CD4-positive, alpha-beta T cell treated with Interleukin-6 for 4 hours (primary cell): ENCODE measurements at regions not wholly inside any gene's neighbourhood (a gene's known extent, or its start where the extent isn't known, plus 50 kb on each side); places are given as distances from the start of the nearest gene placed in this dataset.

Source experiments
- DNase-seq: peaks from one replicate; pipeline ENCODE4 v3.0.0-alpha.2; 2020; ENCODE audit warnings: mixed read lengths

- DNase-seq: no peak
Measured at GRCh38 chr14:22412926-22413411, 176.1 kb downstream of the DAD1 start.

- no peak for DNase-seq
Measured at GRCh38 chr14:22411398-22412055, 177.5 kb downstream of the DAD1 start.

GRCh38 chr14:22410497-22410896 is 178.5 kb downstream of the DAD1 start:
- DNase-seq: no peak

- DNase-seq: no peak
Measured at GRCh38 chr14:22409006-22409405, 180.0 kb downstream of the DAD1 start.

- DNase-seq: no peak
Measured at GRCh38 chr14:22408547-22408946, 180.5 kb downstream of the DAD1 start.

GRCh38 chr14:22407033-22407432 is 182.0 kb downstream of the DAD1 start:
- DNase-seq: no peak

- DNase-seq: no peak
Measured at GRCh38 chr14:22405201-22405600, 183.8 kb downstream of the DAD1 start.

- no peak for DNase-seq
Measured at GRCh38 chr14:22403296-22403695, 185.7 kb downstream of the DAD1 start.

- DNase-seq: no peak
Measured at GRCh38 chr14:22400655-22401259, 188.3 kb downstream of the DAD1 start.

- no peak for DNase-seq
Measured at GRCh38 chr14:22399776-22400175, 189.2 kb downstream of the DAD1 start.

- DNase-seq: no peak
Measured at GRCh38 chr14:22397221-22397737, 191.7 kb downstream of the DAD1 start.

- DNase-seq: no peak
Measured at GRCh38 chr14:22395803-22396202, 193.2 kb downstream of the DAD1 start.

- DNase-seq: no peak
Measured at GRCh38 chr14:22394616-22395015, 194.4 kb downstream of the DAD1 start.

- no peak for DNase-seq
Measured at GRCh38 chr14:22393796-22394195, 195.2 kb downstream of the DAD1 start.

- DNase-seq: no peak
Measured at GRCh38 chr14:22391908-22392565, 197.0 kb downstream of the DAD1 start.

- no peak for DNase-seq
Measured at GRCh38 chr14:22390824-22391461, 198.1 kb downstream of the DAD1 start.

- no peak for DNase-seq
Measured at GRCh38 chr14:22390195-22390594, 198.8 kb downstream of the DAD1 start.

GRCh38 chr14:22388669-22389595 is 200.1 kb downstream of the DAD1 start:
- no peak for DNase-seq

GRCh38 chr14:22387776-22388241 is 201.2 kb downstream of the DAD1 start:
- no peak for DNase-seq

- peak; percentile 7 for DNase-seq
Measured at GRCh38 chr14:22386924-22387775, 201.9 kb downstream of the DAD1 start.

- no peak for DNase-seq
Measured at GRCh38 chr14:22384974-22385526, 204.0 kb downstream of the DAD1 start.
